ENCODE measurements at regions not wholly inside any gene's neighbourhood (a gene's known extent, or its start where the extent isn't known, plus 50 kb on each side); places are given as distances from the start of the nearest gene placed in this dataset.

DNA sequence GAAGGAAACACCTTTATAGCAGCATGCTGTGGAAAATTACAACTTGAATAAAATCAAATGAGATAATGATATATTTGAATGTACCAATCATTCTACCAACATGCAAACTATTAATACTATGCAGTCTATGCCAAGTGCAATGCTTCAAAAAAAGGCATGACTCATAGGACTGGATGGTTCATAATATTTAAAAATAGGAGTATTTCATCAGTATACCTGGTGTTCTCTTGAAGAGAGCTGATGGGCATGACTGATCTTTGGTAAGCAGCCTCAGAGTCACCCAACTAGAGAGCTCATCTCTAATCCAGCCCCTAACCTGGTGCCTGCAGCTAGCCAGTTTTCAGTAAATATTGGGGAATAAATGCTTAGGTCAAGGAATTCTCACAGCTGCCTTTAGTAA lies 434.7 kb upstream of the ARRDC4 start:
- DNase-seq = no peak

DNA sequence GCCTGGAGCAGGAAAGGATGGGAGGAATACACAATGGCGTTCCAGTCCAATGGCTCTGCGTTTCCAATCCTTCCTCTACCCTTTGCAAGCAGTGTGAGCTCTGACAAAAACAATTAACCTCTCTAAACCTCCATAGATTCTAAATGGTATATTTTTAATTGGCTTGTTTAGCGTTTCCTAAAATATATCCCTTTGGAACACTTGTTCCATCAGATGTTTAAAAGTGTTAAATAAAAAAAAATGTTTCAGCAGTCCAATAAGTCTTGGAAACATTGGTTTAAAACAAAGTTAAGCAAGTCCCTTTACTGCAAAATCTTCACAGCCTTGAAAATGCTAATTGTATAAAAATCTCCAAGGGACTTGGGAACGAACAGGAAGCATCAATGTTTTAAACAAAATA lies 432.3 kb upstream of the ARRDC4 start:
- no peak for DNase-seq

DNA sequence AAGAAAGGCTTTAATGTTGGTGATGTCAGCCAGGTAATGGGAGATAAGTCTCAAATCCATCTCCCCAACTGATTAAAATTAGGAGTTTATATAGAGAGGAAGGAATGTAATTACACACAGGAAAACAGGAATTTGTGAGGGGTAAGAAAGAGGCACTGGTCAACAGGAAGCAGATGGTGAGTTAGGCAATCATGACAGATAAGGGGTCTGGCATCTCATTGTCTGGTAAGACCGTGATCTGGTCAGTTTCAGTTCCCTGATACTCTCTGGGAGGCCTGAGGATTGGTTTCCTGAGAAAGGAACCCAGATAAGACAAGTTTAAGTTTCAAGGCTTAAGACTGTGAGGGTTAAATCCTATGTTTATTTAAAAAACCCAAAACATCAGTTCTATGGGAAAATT lies 414.7 kb upstream of the ARRDC4 start:
- no peak for DNase-seq

DNA sequence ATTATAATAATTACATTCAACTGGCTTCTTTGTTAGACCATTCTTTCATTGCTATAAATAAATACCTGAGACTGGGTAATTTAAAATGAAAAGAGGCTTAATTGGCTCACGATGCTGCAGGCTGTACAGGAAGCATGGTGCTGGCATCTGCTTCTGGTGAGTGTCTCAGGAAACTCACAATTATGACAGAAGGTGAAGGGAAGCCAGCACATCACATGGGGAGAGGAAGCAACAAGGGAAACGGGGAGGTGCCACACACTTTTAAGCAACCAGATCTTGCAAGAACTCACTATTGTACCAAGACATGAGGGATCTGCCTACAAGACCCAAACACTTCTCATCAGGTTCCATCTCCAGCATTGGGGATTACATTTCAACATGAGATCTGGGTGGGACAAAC lies 413.1 kb upstream of the ARRDC4 start:
- DNase-seq = no peak

DNA sequence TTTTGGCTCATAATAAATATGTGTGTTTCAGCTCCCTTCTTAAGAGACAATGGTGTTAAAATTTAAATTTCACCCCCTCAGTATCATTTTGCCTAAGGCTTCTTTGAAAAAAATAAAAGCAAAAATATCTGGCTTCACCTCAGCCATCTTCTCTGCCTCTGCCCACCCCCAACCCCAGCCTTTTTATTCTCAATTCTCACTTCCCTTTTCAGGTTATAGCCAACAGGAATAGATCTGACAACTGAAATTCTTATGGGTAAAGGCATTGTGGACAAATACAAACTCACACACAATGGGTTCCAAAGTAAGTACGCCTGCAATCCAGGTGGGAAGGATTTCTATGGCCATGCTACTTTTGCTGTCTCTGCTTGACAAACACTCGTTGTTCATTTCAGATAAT lies 399.0 kb upstream of the ARRDC4 start:
- DNase-seq = no peak

DNA sequence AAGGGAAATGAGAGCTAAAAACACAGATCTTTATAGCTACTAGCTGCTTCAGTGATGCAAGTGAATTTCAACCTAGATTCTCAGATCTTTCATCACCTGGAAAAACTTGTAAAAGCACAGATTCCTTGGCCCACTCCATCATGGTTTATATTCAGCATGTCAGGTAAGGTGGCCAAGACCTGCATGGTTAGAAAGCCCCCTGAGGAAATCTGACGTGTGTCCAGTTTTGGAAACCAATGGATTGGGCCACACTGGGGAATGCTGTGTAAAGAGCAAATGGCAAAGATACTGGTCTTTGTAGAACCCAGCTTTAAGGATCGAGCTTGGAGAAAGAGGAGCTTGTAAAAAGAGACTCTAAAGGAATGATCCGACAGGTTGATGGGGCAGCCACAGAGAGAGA lies 397.0 kb upstream of the ARRDC4 start:
- no peak for DNase-seq

DNA sequence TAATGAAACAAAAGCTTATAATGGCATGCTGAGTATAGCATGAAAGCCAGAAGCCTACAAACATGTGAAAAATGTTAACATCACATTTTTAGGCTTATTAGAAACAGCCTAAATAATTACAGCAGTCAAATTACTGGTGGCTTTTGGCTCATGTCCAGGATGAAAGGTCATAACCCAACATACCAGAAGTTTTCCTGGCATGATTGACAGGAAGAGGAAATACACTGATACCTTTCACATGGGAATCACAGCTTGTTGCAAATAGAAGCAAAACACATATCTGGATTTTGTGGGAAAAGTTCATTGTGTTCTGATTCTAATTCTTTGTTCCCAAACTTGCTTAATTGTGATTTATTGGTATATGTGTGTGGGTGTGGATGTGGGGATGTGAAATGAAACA lies 393.5 kb upstream of the ARRDC4 start:
- no peak for DNase-seq

DNA sequence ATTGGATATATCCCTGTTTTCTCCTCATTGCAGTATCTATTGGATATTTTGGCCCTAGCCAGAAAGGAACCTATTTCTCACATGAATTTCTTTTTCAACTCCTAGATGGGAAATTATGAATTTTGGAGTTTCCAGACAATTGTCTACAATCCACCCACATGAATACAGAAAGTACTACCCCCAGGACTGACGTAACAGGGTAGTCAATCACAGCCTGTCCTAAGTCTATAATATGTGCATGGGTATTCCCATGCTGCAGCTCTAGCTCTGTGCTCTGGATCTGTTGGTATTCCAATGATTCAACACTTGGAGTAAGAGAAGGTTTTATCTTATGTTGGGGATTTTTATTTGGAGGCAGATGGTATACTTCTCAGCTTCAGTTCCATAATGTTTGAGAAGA lies 393.1 kb upstream of the ARRDC4 start:
- DNase-seq = no peak

DNA sequence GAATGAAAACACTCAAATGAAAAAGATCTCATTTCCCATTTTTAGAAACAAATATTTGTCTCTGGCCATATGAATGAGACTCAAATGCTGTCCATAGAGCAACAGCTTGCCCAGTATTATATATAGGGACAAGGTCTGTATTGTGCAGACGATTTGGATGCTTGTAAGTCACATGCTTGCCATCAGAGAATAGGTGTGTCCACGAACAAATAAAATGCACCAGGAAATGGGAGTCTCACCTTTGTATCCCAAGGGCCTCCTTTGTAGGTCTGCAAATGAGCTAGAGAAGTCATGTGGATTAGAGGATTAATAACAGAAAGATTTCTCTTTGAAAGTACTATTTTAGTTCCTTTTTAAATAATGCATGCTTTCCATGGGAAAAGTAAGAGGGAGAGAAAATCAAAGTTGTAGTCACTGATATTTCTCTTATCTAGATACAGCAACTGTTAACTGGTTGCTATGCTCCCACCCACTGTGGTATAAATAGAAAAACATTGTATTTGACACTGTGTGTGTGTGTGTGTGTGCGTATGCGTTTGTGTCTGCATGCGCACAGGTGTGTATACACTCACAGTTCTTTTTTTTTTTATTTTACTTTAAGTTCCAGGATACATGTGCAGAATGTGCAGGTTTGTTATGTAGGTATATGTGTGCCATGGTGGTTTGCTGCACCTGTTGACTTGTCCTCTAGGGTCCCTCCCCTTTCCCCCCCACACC lies 383.4 kb upstream of the ARRDC4 start:
- no peak for DNase-seq

DNA sequence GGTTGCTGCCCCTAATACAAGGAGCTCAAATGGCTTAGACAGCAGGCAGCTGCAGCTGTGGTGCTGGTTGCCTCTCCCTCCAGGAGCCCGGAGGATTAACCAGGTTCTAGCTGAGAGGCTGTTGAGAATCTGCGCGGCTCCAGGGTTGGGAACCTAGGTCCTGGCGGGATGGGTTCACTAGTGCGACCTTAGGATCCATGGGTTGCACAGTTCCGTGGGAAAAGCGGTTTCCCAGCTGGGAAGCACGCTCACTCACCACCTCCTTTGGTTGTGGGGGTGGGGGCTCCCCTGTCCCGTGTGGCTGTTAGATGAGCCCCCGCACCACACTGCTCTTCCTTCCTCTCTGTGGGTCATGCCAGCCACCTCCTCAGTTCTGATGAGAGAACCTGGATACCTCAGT lies 375.1 kb upstream of the ARRDC4 start:
- no peak for DNase-seq

DNA sequence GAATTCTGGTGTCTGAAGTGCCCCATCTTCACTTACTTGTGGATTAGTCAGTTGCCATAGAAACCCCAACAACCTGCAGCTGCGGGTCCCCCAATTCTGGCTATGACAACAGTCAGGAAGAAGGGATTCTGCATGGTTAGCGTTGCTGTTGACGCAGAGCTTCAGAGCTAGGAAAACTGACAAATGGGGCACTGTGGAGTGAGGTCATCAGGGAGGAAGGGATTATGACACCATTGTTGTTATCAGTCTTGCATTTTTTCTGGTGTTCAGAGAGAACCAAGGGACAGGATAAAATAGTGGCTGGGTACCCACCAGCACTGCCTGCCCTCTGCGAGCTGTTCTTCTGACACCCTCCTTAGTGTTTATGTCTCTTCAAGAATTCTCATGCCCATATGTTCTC lies 367.7 kb upstream of the ARRDC4 start:
- no peak for DNase-seq

DNA sequence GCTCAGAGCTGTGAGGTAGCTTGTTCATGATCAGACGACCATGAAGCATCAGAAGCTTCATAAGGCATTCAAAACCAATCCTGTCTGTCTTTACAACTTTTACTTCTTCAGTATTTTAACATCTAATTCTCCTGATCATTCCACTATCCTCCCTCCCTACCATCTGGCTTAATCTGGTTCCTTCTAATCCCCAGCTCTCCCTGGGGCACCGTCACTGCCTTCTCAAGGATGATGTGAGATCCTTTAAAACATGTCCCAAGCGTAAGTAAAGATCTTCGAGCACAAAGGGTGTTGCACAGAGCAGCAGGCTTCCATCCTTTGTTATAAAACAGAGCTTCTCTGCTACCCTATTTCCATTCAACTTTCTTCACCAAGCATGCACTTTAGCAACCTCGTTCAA lies 362.7 kb upstream of the ARRDC4 start:
- no peak for DNase-seq

DNA sequence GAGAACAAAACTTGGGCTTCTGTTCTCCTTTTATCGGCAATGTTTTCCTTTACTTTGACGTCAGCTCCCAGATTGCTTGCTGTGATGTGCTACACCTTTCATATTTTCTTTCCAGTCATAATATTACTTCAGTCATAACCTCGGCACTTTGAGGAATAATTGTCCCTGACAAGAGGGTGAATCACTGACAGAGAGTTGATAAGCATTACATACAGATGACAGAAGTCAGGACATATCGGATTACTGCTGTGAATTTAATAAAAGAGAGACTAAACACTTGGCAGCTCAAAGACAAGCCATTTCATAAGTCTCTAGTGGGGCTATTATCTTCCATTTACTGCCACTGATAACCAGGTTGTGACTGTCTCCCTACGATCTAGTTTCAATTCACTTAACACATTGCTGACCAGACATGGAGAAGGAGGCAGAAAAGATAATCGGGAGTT lies 362.1 kb upstream of the ARRDC4 start:
- no peak for DNase-seq

DNA sequence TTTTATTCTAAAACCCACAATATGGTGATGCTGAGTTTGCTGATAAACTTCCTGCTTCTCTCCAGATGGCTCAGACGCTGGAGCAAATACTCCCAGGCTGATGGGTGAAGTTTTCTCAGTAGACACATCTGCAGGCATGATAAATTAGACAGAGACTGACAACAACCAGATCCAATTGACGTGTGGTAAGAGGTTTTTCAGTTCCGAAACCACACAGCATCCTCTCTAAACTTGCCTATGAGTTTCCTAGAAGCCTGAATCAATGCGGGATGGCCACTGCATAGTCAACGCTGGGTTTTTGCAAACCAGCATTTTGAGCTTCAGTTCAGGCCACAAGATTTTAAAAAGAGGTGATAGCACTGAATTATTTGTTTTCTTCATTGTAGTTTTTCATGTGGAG lies 360.3 kb upstream of the ARRDC4 start:
- DNase-seq = no peak

DNA sequence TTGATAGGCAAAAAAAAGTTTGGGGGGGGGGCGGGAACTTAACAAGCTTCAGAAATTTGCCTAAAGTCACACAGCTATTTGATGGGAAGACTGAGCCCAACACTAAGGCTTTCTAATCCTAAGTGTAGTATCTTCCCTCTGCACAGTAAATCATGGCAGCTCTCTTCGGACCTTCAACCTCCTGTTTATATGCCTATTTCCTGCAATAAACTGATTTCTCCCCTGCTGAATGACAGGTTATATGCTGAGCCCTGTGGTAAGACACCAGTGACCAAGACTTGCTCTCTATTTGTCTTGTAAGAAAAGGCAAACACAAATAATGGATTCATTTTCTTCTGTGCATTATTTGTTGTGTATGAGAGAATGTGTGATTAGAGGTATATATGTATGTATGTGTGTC lies 355.8 kb upstream of the ARRDC4 start:
- no peak for DNase-seq

DNA sequence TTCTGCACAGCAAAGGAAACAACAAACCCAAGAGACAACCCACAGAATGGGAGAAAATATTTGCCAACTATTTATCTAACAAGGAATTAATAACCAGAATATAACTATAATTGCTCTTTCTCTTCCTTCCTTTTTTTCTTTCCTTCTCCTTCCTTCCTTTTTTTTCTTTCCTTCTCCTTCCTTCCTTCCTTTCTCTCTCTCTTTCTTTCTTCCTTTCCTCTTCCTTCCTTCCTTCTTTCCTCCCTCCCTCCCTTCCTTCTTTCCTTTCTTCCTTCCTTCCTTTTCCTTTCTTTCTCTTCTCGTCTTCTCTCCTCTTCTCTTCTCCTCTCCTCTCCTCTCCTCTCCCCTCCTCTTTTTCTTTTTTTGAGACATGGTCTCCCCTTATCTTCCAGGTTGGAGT lies 345.4 kb upstream of the ARRDC4 start:
- no peak for DNase-seq

DNA sequence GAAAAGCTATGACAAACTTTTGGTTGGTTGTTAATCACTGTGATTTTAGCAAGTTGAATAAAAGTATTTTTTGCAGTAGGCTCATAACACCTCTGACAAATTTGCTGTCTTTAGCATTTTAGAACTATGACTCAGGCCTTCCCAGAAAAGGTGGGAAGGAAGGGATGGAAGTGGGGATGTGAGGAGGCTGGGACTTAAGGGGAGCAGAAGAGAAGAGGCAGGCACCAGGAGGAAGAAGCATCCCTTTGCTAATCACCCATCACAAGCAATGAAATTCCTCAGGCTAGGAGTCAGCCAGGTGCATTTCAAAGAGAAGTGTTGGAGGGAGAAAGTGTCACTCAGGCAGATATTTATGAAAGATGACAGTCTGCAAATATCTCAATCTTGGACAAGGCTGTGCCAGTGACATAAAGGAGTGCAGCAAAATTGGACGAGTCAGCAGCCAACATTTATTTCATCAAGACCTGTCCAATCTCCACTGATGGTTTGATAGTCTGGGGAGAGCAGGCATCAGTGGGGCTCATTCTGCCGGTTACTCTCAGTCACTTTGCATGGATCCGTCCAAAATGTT lies 337.3 kb upstream of the ARRDC4 start:
- DNase-seq = no peak

DNA sequence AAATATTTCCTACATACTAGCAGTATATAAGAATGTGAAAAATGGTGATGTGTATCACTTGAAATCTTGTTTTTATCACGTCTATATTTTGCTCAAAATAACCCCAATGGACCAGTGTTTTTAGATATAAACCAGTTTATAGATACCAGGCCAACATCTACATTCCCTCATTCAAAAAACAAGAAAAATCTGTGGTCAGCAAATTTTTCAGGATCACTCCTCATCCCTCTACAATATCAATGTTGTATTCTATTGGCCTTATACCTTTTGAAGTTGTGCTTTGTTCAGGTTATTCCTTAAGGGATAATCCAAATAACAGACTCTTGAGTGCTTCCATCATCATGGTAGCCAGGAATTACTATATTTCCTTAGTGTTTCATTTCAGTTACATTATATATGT lies 332.9 kb upstream of the ARRDC4 start:
- DNase-seq = no peak

DNA sequence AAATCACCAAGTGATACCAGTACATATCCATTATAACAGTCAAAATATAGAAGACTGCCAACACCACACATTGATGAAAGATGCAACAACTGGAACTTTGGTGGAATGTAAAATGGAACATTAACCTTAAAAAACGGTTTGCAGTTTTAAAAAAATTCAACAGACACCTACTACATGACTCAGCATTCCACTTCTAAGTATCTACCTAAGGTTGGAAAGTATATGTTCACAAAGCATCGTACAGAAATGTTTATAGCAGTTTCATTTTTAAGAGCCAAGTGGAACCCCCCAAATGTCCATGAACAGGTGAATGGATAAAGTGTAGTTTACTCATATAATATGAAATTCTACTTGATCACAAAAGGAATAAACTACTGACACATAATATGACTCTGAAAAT lies 314.7 kb upstream of the ARRDC4 start:
- DNase-seq = no peak

DNA sequence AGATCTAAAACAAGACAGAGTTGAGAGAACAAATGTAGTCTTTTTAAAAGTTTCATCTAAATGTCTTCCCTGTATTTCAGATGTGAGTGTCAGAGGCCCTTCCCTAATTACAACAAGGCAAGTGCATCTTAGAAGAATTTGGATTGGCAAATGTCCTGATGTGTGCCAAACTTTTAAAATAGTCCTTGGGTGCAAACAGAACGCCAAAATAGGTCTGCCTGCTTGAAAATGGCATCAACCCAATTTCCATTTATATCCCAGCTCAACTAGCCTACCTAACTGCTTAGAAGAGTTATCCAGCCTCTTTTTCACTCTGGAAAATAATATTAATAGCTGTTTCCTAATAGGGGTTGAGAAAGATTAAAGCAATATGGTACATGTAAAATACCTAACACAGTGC lies 311.8 kb upstream of the ARRDC4 start:
- no peak for DNase-seq

DNA sequence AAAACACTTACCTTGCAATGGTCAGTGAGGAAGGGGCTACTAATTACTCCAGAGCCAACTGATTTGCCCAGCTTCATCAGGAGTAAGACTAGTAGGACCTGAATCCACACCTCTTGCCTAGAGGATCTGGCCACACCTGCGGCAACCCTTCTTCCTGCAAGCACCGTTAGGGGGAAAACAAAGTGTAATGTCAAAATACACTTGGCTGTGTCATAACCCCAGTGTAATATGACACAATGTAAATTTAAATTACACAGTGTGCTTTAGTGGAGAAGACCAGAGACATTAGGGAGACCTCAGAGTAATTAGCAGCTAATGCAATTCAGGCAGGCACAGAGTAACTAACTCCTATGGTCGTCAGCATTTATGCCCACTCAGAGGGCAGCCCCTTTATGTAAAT lies 308.5 kb upstream of the ARRDC4 start:
- no peak for DNase-seq

DNA sequence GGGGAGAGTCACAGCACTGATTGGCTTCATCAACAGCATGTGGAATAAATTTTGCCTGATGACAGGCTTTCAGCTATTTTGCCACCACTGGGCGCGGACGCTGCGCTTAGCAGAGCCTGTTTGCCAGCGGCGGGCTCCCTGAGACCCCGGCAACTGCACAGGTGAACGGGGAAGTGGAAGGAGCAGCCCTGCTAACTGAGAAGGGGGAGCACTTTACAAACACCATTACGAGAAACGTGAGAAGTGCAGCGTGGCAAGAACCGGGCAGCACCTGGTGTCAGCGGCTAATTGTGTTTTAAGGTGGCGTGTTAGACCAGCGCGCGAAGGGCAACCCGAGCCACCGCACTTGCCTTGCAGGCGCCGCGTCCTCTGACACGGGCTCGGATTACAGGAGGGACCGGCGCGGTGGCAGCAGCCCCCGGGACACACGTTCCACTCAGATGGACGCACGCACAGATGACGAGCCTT lies 307.8 kb upstream of the ARRDC4 start:
- no peak for DNase-seq

DNA sequence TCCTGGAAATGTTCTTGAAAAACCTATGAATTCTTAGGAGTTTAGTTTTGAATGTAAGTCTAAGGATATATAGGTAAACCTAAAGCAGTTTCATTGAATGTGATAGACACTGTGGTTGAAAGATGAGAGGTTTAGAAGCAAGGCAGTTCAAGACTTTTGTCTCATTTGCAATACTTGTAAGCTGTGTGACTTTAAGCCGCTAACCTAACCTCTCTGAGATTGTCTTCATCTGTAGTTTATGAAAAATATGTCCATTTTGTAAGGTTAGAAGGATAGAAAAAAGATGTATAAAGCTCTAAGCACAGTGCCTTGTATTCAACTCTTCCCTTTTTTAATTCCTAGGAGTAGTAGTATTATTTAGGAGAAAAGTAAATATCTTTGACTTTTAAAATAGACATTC lies 306.6 kb upstream of the ARRDC4 start:
- no peak for DNase-seq

DNA sequence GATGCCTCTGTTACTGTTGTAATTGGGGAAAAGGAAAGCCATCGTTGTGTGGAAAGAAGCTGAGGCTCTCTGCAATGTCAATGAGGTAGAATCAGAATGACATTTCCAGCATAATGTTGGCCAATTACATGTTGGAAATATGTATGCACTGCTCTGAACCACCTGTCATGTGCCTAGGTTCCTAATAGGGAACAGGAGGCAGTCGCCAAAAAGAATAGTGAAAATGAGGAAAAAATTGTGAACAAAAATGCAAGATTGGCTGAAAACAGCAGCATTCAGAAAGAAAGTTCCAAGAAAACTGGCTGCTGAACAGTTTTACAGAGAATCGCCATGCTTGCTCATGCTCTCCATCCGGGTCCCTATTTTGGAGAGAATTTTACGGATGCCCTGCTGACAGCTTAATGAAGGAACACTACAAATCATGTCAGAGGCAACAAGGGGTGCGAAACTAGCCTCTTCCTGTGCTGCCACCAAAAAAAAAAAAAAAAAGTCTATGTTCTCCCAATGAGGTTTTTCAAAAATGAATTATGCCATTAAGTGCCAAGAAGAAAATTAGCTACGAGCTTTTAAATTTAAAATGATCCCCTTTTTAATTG lies 305.9 kb upstream of the ARRDC4 start:
- no peak for DNase-seq

DNA sequence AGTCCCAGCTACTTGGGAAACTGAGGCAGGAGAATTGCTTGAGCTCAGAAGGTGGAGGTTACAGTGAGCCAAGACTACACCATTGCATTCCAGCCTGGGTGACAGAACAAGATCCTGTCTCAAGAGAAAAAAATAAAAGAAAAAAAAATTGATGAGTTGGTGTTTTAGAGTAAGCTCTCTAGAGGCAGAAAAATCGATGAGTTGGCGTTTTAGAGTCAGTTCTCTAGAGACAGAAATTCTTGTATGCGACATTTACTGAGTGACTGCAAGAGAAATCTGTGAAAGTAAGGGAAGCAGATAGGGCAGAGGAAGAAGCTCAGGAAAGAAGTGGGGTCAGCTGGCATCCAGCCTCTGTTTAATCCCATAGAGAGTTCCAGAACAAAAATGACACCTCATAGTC lies 298.7 kb upstream of the ARRDC4 start:
- no peak for DNase-seq
